ENCODE measurements at regions not wholly inside any gene's neighbourhood (a gene's known extent, or its start where the extent isn't known, plus 50 kb on each side); places are given as distances from the start of the nearest gene placed in this dataset.

DNA sequence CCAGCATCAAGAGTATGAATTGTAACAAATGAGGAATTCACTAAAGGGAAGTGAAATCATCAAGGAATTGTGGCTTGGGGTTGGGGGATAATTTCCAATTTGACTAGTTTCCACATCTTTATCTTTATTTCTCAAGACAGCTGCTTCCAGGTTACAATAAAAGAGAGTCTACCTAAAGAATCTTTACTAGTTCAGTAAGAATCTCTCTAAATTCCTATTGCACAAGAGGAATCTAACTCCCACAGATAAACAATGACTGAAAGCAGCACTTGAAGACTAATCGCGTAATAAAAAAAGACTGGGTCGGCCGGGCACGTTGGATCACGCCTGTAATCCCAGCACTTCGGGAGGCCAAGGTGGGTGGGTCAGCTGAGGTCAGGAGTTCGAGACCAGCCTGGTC is 194.4 kb downstream of the KBTBD8 start:
- WGBS, result 93% methylated on average over 8 of the region's 8 CpGs
- H3K27me3 ChIP-seq (ENCODE audit: control insufficient read depth in 2 of 2, insufficient read depth in 1 of 2, low read length in 1 of 2), result no peaks in the 10 kb centered on the region
- DNase-seq (ENCODE audit: low read depth in 6 of 9, low spot score in 9 of 9), result no peak
- H3K4me1 ChIP-seq (ENCODE audit: control insufficient read depth in 2 of 2, insufficient read depth in 2 of 2, low read length in 2 of 2), result no peaks in the 10 kb centered on the region
- no peaks in the 10 kb centered on the region for H3K9me3 ChIP-seq (ENCODE audit: control insufficient read depth in 2 of 2, insufficient read depth in 1 of 2, low read length in 1 of 2)
- no peak overlapping the region for H3K4me3 ChIP-seq (ENCODE audit: low read length in 2 of 2)
- H3K27ac ChIP-seq (ENCODE audit: low read depth in 1 of 2, low read length in 1 of 2), result no peak overlapping the region
- H3K36me3 ChIP-seq (ENCODE audit: control insufficient read depth in 2 of 2, insufficient read depth in 2 of 2, low read length in 1 of 2), result no peaks in the 10 kb centered on the region

DNA sequence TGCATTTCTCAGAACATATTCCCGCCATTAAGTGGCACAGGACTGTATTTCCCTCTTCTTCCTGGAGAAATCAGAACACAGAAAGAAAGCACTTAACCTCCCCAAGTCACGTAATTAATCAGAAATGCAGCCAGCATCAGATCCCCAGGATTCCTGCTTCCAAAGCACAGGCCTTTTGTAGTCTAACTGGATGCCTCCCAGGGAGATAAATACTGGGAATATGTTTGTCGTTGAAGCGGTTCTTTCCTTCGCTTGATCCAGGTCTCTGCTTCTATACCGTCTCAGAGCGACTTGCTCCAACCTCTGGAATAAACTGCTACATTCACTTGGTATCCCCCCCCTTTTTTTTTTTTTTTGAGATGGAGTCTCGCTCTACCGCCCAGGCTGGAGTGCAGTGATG is 198.6 kb downstream of the KBTBD8 start:
- no peak overlapping the region for H3K27ac ChIP-seq (ENCODE audit: low read depth in 1 of 2, low read length in 1 of 2)
- no peaks in the 10 kb centered on the region for H3K9me3 ChIP-seq (ENCODE audit: control insufficient read depth in 2 of 2, insufficient read depth in 1 of 2, low read length in 1 of 2)
- 95% methylated on average over 9 of the region's 9 CpGs for WGBS
- no peaks in the 10 kb centered on the region for H3K4me1 ChIP-seq (ENCODE audit: control insufficient read depth in 2 of 2, insufficient read depth in 2 of 2, low read length in 2 of 2)
- no peak overlapping the region for H3K4me3 ChIP-seq (ENCODE audit: low read length in 2 of 2)
- H3K36me3 ChIP-seq (ENCODE audit: control insufficient read depth in 2 of 2, insufficient read depth in 2 of 2, low read length in 1 of 2), result no peaks in the 10 kb centered on the region
- no peak for DNase-seq (ENCODE audit: low read depth in 6 of 9, low spot score in 9 of 9)
- H3K27me3 ChIP-seq (ENCODE audit: control insufficient read depth in 2 of 2, insufficient read depth in 1 of 2, low read length in 1 of 2), result no peaks in the 10 kb centered on the region

DNA sequence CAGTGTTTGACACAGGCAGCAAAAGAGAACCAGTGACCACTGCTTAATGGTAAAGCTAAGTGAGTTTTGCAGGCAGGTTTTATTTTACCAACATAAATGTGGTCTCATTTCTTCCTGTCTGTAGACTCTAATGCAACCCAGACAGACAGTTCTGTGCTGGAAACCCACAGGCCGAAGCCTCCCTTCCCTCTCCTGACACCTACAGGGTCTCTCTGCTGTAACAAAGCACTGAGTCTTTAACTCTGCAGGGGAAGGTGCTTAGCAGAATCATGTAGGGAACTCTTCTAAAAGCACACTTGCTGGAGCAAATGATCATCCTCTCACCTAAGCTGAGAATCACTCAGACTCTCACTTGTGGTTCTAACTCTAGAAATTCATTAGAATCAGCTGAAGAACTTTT is 200.3 kb downstream of the KBTBD8 start:
- no peak for DNase-seq (ENCODE audit: low read depth in 6 of 9, low spot score in 9 of 9)
- H3K4me3 ChIP-seq (ENCODE audit: low read length in 2 of 2), result no peak overlapping the region
- H3K36me3 ChIP-seq (ENCODE audit: control insufficient read depth in 2 of 2, insufficient read depth in 2 of 2, low read length in 1 of 2), result no peaks in the 10 kb centered on the region
- WGBS, result 90% methylated on average over 1 of the region's 1 CpG
- no peaks in the 10 kb centered on the region for H3K4me1 ChIP-seq (ENCODE audit: control insufficient read depth in 2 of 2, insufficient read depth in 2 of 2, low read length in 2 of 2)
- H3K27ac ChIP-seq (ENCODE audit: low read depth in 1 of 2, low read length in 1 of 2), result no peak overlapping the region
- H3K9me3 ChIP-seq (ENCODE audit: control insufficient read depth in 2 of 2, insufficient read depth in 1 of 2, low read length in 1 of 2), result no peaks in the 10 kb centered on the region
- H3K27me3 ChIP-seq (ENCODE audit: control insufficient read depth in 2 of 2, insufficient read depth in 1 of 2, low read length in 1 of 2), result no peaks in the 10 kb centered on the region

DNA sequence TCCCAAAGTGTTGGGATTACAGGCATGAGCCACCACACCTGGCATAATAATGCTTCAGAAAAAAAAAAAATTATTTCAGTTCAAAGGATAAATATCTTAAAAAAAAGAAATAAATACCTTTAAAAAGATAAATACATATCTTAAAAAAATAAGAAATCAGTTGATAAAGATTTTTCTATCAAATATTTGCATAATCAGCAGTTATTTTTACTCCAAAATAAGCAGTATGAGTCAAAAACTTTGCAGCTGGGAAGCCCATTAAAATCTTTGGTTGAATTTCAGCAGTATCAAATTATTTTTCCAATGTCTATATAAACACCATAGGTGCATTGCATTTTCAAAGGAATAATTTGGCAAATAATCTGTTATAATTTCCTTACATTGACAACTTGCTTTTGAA is 202.5 kb downstream of the KBTBD8 start:
- Histone ChIP-seq H3K27me3 (ENCODE audit: control insufficient read depth in 2 of 2, insufficient read depth in 1 of 2, low read length in 1 of 2) (no peaks in the 10 kb centered on the region), H3K9me3 (ENCODE audit: control insufficient read depth in 2 of 2, insufficient read depth in 1 of 2, low read length in 1 of 2) (no peaks in the 10 kb centered on the region), H3K27ac (ENCODE audit: low read depth in 1 of 2, low read length in 1 of 2) (no peak overlapping the region), H3K36me3 (ENCODE audit: control insufficient read depth in 2 of 2, insufficient read depth in 2 of 2, low read length in 1 of 2) (no peaks in the 10 kb centered on the region), H3K4me1 (ENCODE audit: control insufficient read depth in 2 of 2, insufficient read depth in 2 of 2, low read length in 2 of 2) (no peaks in the 10 kb centered on the region), H3K4me3 (ENCODE audit: low read length in 2 of 2) (no peak overlapping the region)
- no peak for DNase-seq (ENCODE audit: low read depth in 6 of 9, low spot score in 9 of 9)

DNA sequence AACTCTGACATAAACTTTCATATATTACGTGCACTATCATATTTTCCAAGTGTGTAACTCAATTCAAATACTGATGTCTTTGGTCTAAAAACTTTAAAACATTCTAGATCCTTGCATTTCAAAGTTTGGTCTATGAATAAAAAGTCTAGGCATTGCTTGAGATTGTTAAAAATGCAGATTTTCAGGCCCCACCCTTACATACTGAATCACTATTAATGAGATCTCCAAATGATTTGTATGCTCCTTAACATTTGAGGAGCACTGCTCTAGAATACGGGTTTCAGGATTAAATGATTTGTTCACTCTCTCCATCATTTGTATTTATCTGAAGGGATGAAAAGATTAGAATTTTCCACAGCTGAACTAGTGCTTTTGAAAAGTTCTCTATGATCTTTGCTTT is 202.9 kb downstream of the KBTBD8 start:
- DNase-seq (ENCODE audit: low read depth in 6 of 9, low spot score in 9 of 9), result no peak
- 96% methylated on average over 2 of the region's 2 CpGs for WGBS
- no peaks in the 10 kb centered on the region for H3K36me3 ChIP-seq (ENCODE audit: control insufficient read depth in 2 of 2, insufficient read depth in 2 of 2, low read length in 1 of 2)
- no peaks in the 10 kb centered on the region for H3K27me3 ChIP-seq (ENCODE audit: control insufficient read depth in 2 of 2, insufficient read depth in 1 of 2, low read length in 1 of 2)
- no peaks in the 10 kb centered on the region for H3K4me1 ChIP-seq (ENCODE audit: control insufficient read depth in 2 of 2, insufficient read depth in 2 of 2, low read length in 2 of 2)
- H3K4me3 ChIP-seq (ENCODE audit: low read length in 2 of 2), result no peak overlapping the region
- no peak overlapping the region for H3K27ac ChIP-seq (ENCODE audit: low read depth in 1 of 2, low read length in 1 of 2)
- no peaks in the 10 kb centered on the region for H3K9me3 ChIP-seq (ENCODE audit: control insufficient read depth in 2 of 2, insufficient read depth in 1 of 2, low read length in 1 of 2)

DNA sequence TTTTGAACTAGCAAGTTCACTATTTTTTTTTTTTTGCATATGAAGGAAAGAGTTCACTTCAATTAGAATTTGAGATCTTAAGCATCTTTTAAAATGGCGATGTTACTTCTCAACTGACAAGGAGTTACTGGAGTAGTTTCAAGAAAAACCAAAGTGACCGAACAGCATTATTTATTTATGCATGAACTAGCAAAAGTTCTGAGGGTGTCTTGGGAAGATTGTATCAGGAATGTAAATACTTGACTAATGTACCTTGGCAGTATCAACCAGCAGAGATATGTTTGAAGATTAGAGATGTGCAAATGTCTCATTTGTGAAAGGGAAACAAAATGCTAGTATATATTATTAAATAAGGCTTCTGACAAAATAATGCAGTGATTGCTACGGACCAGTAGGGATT is 203.9 kb downstream of the KBTBD8 start:
- no peaks in the 10 kb centered on the region for H3K27me3 ChIP-seq (ENCODE audit: control insufficient read depth in 2 of 2, insufficient read depth in 1 of 2, low read length in 1 of 2)
- WGBS, result 89% methylated on average over 3 of the region's 3 CpGs
- H3K9me3 ChIP-seq (ENCODE audit: control insufficient read depth in 2 of 2, insufficient read depth in 1 of 2, low read length in 1 of 2), result no peaks in the 10 kb centered on the region
- H3K4me3 ChIP-seq (ENCODE audit: low read length in 2 of 2), result no peak overlapping the region
- H3K27ac ChIP-seq (ENCODE audit: low read depth in 1 of 2, low read length in 1 of 2), result no peak overlapping the region
- DNase-seq (ENCODE audit: low read depth in 6 of 9, low spot score in 9 of 9), result no peak
- no peaks in the 10 kb centered on the region for H3K4me1 ChIP-seq (ENCODE audit: control insufficient read depth in 2 of 2, insufficient read depth in 2 of 2, low read length in 2 of 2)
- H3K36me3 ChIP-seq (ENCODE audit: control insufficient read depth in 2 of 2, insufficient read depth in 2 of 2, low read length in 1 of 2), result no peaks in the 10 kb centered on the region

DNA sequence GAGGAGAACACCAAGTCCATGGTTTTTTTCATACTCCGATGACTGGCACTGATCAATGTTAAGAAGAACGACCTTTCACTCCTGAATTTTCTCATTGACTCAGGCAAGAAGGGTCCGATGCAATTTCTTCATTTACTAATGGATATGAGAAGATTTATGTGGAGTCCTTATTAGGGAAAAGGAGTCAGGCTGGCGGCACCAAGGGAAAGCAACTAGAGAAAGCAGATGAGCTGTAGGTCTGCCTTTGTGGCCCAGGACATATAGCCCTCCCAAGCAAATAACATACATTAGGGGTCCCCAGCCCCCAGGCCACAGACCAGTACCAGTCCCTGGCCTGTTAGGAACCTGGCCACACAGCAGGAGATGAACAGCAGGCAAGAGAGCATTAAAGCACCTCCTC is 206.8 kb downstream of the KBTBD8 start:
- Histone ChIP-seq H3K36me3 (ENCODE audit: control insufficient read depth in 2 of 2, insufficient read depth in 2 of 2, low read length in 1 of 2) (no peaks in the 10 kb centered on the region), H3K9me3 (ENCODE audit: control insufficient read depth in 2 of 2, insufficient read depth in 1 of 2, low read length in 1 of 2) (no peaks in the 10 kb centered on the region), H3K4me1 (ENCODE audit: control insufficient read depth in 2 of 2, insufficient read depth in 2 of 2, low read length in 2 of 2) (no peaks in the 10 kb centered on the region), H3K27ac (ENCODE audit: low read depth in 1 of 2, low read length in 1 of 2) (no peak overlapping the region), H3K4me3 (ENCODE audit: low read length in 2 of 2) (no peak overlapping the region), H3K27me3 (ENCODE audit: control insufficient read depth in 2 of 2, insufficient read depth in 1 of 2, low read length in 1 of 2) (no peaks in the 10 kb centered on the region)
- 95% methylated on average over 4 of the region's 4 CpGs for WGBS
- no peak for DNase-seq (ENCODE audit: low read depth in 6 of 9, low spot score in 9 of 9)

DNA sequence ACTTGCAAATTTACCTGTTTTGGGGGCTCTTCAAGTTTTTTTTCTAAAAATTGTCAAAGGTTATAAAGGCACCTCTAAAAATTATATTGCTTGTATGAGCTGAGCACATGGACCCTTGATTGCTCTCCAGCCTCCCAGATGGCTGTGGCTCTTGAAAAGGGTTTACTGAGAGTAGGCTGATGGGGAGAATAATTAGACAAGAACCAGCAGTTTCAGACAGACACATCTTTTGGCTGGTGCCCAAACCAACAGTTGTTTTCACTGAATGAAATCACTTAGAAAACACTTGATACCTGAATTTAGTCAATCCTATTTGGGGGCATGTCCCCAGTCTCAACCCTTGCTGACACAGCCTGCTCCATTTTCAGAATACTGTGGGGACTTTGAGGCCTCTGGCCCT is 217.6 kb downstream of the KBTBD8 start:
- Histone ChIP-seq H3K4me1 (ENCODE audit: control insufficient read depth in 2 of 2, insufficient read depth in 2 of 2, low read length in 2 of 2) (no peaks in the 10 kb centered on the region), H3K27me3 (ENCODE audit: control insufficient read depth in 2 of 2, insufficient read depth in 1 of 2, low read length in 1 of 2) (no peaks in the 10 kb centered on the region), H3K27ac (ENCODE audit: low read depth in 1 of 2, low read length in 1 of 2) (no peak overlapping the region), H3K4me3 (ENCODE audit: low read length in 2 of 2) (no peak overlapping the region), H3K36me3 (ENCODE audit: control insufficient read depth in 2 of 2, insufficient read depth in 2 of 2, low read length in 1 of 2) (no peaks in the 10 kb centered on the region), H3K9me3 (ENCODE audit: control insufficient read depth in 2 of 2, insufficient read depth in 1 of 2, low read length in 1 of 2) (no peaks in the 10 kb centered on the region)
- DNase-seq (ENCODE audit: low read depth in 6 of 9, low spot score in 9 of 9), result no peak

DNA sequence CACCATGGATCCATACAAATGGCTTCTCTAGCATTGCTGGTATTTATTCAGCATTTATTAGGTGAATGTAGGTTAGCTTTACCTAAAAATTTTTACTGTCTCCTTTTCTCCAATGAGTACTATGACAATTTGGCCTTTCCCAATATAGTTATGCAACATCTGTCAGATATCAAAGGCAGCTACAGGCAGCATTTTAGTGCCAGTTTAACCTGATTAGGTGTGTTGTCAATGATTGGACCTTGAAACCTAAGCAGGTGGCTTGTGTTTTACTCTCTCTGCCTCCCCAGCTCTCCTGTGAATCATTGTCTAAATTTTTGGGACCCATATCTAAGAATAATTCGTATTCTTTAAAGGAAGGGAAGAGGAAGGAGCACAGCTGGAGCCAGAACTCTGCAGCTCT is 228.9 kb downstream of the KBTBD8 start:
- H3K4me1 ChIP-seq (ENCODE audit: control insufficient read depth in 2 of 2, insufficient read depth in 2 of 2, low read length in 2 of 2), result no peaks in the 10 kb centered on the region
- no peaks in the 10 kb centered on the region for H3K27me3 ChIP-seq (ENCODE audit: control insufficient read depth in 2 of 2, insufficient read depth in 1 of 2, low read length in 1 of 2)
- no peak overlapping the region for H3K4me3 ChIP-seq (ENCODE audit: low read length in 2 of 2)
- H3K36me3 ChIP-seq (ENCODE audit: control insufficient read depth in 2 of 2, insufficient read depth in 2 of 2, low read length in 1 of 2), result no peaks in the 10 kb centered on the region
- WGBS, result 78% methylated on average over 1 of the region's 1 CpG
- DNase-seq (ENCODE audit: low read depth in 6 of 9, low spot score in 9 of 9), result no peak
- H3K27ac ChIP-seq (ENCODE audit: low read depth in 1 of 2, low read length in 1 of 2), result no peak overlapping the region
- no peaks in the 10 kb centered on the region for H3K9me3 ChIP-seq (ENCODE audit: control insufficient read depth in 2 of 2, insufficient read depth in 1 of 2, low read length in 1 of 2)

DNA sequence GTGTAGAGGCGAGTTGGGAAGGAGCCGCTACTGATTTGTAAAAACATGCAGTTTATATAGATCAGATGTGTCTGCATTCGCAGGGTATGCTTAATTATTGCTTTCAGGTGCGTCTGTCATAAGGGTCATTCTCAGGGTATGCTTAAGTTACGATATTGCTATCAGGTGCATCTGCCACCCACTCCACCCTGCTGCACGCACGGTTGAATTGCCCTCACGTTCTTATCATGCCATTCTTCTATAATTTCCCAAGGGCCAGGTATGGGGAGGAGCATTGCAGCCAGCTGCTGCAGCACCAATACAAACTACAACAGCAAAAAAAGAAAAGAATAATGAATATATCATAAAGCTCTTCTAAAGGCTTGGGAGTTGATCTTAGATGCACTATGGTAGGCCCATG is 230.0 kb downstream of the KBTBD8 start:
- H3K4me1 ChIP-seq (ENCODE audit: control insufficient read depth in 2 of 2, insufficient read depth in 2 of 2, low read length in 2 of 2), result no peaks in the 10 kb centered on the region
- no peak overlapping the region for H3K4me3 ChIP-seq (ENCODE audit: low read length in 2 of 2)
- DNase-seq (ENCODE audit: low read depth in 6 of 9, low spot score in 9 of 9), result no peak
- no peaks in the 10 kb centered on the region for H3K27me3 ChIP-seq (ENCODE audit: control insufficient read depth in 2 of 2, insufficient read depth in 1 of 2, low read length in 1 of 2)
- no peaks in the 10 kb centered on the region for H3K36me3 ChIP-seq (ENCODE audit: control insufficient read depth in 2 of 2, insufficient read depth in 2 of 2, low read length in 1 of 2)
- 83% methylated on average over 8 of the region's 8 CpGs for WGBS
- H3K9me3 ChIP-seq (ENCODE audit: control insufficient read depth in 2 of 2, insufficient read depth in 1 of 2, low read length in 1 of 2), result no peaks in the 10 kb centered on the region
- no peak overlapping the region for H3K27ac ChIP-seq (ENCODE audit: low read depth in 1 of 2, low read length in 1 of 2)
